AG10803 (cell line): ENCODE measurements at regions not wholly inside any gene's neighbourhood (a gene's known extent, or its start where the extent isn't known, plus 50 kb on each side); places are given as distances from the start of the nearest gene placed in this dataset.

ENCODE experiments used
- DNase-seq: peaks from one replicate; pipeline ENCODE4 v3.0.0; 2010; ENCODE audit warnings: low read depth
- H3K4me3 ChIP-seq: 2 replicates; pipeline ENCODE4 v1.5.1; 2011; ENCODE audit warnings: mild to moderate bottlenecking, low read length, control low read depth
- TF ChIP-seq, protein P1 (sequence below): conservative IDR thresholded peaks from 2 replicates; pipeline ENCODE4 v1.5.1; 2011; ENCODE audit warnings: mild to moderate bottlenecking, low read length, control low read depth, inconsistent platforms

DNA sequence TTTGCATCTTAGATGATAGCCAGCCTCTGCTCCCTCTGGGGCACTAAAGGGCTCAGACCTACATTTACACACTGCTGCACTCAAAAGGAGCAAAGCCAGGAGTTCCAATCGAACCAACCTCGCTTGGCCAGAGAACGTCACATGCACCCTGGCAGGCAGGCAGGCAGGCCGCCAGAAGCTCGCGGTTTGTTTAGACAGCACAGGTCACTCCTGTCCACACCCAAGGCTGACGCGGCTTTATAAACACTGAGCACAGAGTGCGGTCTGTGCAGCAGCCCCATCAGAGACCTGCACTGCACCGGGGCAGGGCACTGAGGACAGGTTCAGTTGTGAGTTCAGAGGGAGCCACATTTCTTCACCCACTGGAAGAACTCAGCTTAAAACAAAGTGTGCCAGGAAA, 143.9 kb downstream of the BCOR start:
- DNase-seq, result no peak
- TF ChIP-seq, protein P1, sequence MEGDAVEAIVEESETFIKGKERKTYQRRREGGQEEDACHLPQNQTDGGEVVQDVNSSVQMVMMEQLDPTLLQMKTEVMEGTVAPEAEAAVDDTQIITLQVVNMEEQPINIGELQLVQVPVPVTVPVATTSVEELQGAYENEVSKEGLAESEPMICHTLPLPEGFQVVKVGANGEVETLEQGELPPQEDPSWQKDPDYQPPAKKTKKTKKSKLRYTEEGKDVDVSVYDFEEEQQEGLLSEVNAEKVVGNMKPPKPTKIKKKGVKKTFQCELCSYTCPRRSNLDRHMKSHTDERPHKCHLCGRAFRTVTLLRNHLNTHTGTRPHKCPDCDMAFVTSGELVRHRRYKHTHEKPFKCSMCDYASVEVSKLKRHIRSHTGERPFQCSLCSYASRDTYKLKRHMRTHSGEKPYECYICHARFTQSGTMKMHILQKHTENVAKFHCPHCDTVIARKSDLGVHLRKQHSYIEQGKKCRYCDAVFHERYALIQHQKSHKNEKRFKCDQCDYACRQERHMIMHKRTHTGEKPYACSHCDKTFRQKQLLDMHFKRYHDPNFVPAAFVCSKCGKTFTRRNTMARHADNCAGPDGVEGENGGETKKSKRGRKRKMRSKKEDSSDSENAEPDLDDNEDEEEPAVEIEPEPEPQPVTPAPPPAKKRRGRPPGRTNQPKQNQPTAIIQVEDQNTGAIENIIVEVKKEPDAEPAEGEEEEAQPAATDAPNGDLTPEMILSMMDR, result no peak
- no peak overlapping the region for H3K4me3 ChIP-seq

DNA sequence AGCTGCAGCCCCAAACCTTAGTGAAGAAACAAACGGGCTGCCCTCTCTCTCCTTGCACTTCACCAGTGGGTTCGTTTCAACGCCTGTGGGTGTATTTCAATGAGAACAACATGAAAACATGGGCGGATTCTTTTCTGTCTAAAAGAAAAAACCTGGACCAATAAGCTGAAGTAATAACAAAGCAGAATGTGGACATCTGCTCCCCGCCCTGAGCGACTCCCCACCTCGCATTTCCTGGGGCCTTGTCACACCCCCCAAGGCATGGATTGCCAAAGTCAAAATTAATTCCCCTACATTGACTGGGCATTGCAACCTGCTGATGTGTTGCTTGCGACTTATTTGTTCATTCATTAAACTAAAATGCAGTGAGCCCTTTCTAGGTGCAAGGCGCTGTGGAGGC, 142.9 kb downstream of the BCOR start:
- no peak for DNase-seq
- no peak overlapping the region for H3K4me3 ChIP-seq
- TF ChIP-seq, protein P1, result no peak

DNA sequence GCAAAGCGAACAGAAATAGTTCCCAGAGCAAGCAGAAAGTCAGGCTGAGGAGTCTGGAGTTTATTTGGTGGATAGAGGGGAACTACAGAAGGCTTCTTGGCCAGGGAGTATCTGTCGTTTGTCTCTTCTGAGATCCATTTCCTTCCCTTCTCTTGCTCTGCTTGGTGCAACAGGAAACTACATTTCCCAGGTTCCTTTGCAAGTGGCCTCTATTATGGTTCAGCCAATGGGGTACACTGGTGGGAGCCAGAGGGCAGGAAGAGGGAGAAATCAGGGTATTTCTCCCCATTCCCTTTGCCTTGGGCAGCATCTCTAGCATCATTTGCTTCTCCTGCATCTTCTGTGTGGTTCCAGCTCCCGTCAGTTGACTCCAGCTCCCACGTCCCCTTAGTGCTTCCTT, 142.1 kb downstream of the BCOR start:
- no peak overlapping the region for H3K4me3 ChIP-seq
- TF ChIP-seq, protein P1, result no peak
- DNase-seq, result no peak

DNA sequence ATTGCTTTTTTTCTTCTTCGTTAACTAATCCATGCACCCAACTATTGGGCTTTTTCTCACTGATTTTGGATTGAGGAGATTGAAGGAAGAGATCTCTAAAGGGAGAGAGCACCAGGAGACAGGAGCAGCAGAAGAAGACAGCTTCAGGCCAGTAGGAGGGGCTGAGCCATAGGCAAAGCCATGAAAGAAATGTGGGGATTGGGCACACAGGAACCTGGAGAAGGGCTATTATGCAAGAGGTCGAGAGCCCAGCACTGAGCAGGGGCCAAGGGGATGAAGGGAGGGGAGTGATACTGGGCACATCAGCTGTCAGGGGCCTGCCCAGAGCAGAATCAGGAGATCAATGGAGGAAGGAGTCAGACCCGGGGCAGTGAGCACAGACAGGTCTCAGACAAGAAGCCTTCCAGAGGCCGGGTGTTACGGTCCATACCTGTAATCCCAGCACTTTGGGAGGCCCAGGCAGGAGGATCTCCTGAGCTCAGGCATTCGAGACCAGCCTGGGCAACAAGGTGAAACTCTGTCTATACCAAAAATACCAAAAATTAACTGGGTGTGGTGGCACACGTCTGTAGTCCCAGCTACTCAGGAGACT, 140.9 kb downstream of the BCOR start:
- TF ChIP-seq, protein P1, result no peak
- no peak for DNase-seq
- no peak overlapping the region for H3K4me3 ChIP-seq

DNA sequence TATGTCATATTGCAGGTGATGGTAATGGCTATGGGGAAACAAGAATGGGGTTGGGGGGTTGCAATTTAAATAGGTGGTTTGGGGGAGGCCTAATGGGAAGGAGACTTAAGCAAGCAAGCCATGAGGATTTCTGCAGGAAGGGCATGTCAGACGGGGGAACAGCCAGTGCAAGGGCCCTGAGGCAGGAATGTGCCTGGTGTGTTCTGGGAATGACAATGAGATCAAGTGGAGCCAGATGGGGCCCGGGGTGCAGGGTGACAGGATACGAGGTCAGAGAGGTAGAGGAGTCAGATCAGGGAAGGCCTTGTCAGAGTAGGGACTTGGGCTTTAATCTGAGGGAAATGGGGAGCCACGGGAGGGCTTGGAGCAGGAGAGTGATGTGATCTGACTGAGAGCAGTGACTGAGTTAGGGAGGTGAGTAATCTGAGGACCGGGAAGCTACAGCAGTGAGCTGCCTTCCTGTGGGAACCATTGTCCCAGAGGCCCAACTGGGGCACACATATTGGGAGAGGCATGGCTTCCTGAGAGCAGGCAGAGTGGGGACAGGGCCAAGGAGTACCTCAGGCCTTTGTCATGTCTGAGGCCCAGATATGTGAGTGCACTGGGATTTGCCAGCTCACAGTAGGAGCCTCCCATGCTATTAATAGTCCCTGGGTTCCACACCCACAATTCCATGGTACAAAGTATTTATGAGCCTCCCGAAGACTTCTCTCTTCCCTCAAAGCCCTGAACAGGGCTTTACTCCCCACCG, 139.8 kb downstream of the BCOR start:
- DNase-seq, result peak; percentile 69
- no peak overlapping the region for H3K4me3 ChIP-seq
- TF ChIP-seq, protein P1, result no peak

DNA sequence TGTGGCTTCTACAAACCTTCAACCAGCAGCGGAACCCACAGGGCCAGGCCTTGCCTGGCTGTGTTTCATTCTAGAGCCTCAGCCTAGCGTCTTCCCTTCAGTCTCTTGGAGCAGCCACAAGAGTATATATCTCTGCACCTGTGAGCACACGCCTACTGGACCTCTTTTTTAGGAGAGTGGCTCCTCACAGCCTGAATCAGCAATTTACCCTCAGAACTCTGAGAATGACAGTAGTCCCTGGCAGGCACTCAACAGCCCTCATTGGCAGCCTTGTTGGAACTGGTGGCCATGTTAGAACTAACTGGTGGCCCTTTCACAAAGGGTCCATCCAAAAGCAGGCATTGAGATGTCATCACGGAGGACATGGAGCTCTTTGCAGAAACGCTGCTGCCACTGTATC, 138.9 kb downstream of the BCOR start:
- TF ChIP-seq, protein P1, result no peak
- DNase-seq, result no peak
- no peak overlapping the region for H3K4me3 ChIP-seq

DNA sequence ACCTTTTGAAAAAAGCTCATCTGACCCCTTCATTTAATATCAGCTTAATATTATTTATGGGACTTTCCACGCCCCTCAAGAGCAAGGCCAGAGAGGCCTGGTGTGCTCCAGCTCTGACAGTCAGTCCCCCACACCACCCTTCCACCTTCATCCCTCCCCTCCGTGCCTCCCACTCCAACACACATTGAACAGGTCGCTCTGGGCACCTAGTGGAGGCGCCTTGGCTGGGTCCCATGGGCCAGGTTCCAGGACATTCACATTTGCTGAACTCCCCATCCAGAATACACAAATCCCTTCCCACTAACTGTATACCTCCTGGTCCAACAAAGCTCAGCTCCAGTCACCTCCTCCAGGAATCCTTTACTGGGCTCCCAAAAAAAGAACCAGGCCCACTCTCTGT, 137.5 kb downstream of the BCOR start:
- TF ChIP-seq, protein P1, result no peak
- DNase-seq, result no peak
- H3K4me3 ChIP-seq, result no peak overlapping the region
